HEK293 (cell line): ENCODE measurements at regions not wholly inside any gene's neighbourhood (a gene's known extent, or its start where the extent isn't known, plus 50 kb on each side); places are given as distances from the start of the nearest gene placed in this dataset.
A peak's percentile ranks its signal among the peaks of the same experiment; 100 is the strongest.

Experiments
- CTCF ChIA-PET: fragments of 350-600 bp; formaldehyde crosslinking; extraction: SDS; loops from one replicate; lab custom pipeline; 2021; ENCODE audit warnings: antibody characterized with exemption; lab: Yijun Ruan, JAX
- POLR2A ChIA-PET: fragments of 300-600 bp; formaldehyde crosslinking; extraction: SDS; loops from one replicate; lab custom pipeline; 2020; ENCODE audit warnings: antibody characterized with exemption, inconsistent platforms; lab: Yijun Ruan, JAX
- H3K27ac ChIP-seq: fragments of 200-500 bp; sonication (Bioruptor generic); 2 replicates; pipeline ENCODE4 v1.5.1; 2014; ENCODE audit warnings: low read depth, low read length, control low read depth, inconsistent platforms; ENCODE audit errors: extremely low read depth
- H3K36me3 ChIP-seq, 2 experiments: fragments of 200-500 bp in 1 of 2; sonication (Bioruptor generic) in 1 of 2; 1 replicate in 1 of 2; 2 replicates in 1 of 2; pipeline ENCODE4 v1.5.1; 2014 to 2017; ENCODE audit warnings: inconsistent platforms in 2 of 2, low read length in 2 of 2; ENCODE audit not compliant: control insufficient read depth in 2 of 2, insufficient read depth in 1 of 2
- H3K4me1 ChIP-seq: fragments of 200-500 bp; sonication (Bioruptor generic); 2 replicates; pipeline ENCODE4 v1.5.1; 2014; ENCODE audit warnings: mild to moderate bottlenecking, low read length, inconsistent platforms; ENCODE audit not compliant: control insufficient read depth, insufficient read depth
- H3K4me3 ChIP-seq: 2 replicates; pipeline ENCODE4 v1.5.1; 2011; ENCODE audit warnings: low read depth, mild to moderate bottlenecking, control low read depth, low read length, moderate library complexity
- H3K9me3 ChIP-seq: fragments of 200-500 bp; sonication (Bioruptor generic); 2 replicates; pipeline ENCODE4 v1.5.1; 2014; ENCODE audit warnings: low read depth, low read length, inconsistent platforms; ENCODE audit not compliant: control insufficient read depth, insufficient read depth
- BCL11A ChIP-seq: fragments of 450-650 bp; formaldehyde crosslinking; IDR thresholded peaks from 2 replicates; pipeline ENCODE4 v1.5.1; 2016; ENCODE audit warnings: low read depth, missing biosample characterization, missing genetic modification characterization
- PBX3 ChIP-seq: sonication (generic); formaldehyde crosslinking; IDR thresholded peaks from 2 replicates; pipeline ENCODE4 v1.8.1; 2022; ENCODE audit warnings: mild to moderate bottlenecking, moderate library complexity, missing genetic modification reagents
- PRDM1 ChIP-seq: fragments of 450-650 bp; formaldehyde crosslinking; IDR thresholded peaks from 2 replicates; pipeline ENCODE4; 2016; ENCODE audit warnings: missing biosample characterization, missing genetic modification characterization
- PRDM2 ChIP-seq: fragments of 450-650 bp; formaldehyde crosslinking; IDR thresholded peaks from 2 replicates; pipeline ENCODE4 v1.5.1; 2016; ENCODE audit warnings: missing biosample characterization, missing genetic modification characterization, borderline replicate concordance
- REPIN1 ChIP-seq: fragments of 450-650 bp; formaldehyde crosslinking; IDR thresholded peaks from 2 replicates; pipeline ENCODE4 v1.5.1; 2017; ENCODE audit warnings: missing biosample characterization, missing genetic modification characterization, low read depth
- SCRT1 ChIP-seq: fragments of 450-650 bp; formaldehyde crosslinking; IDR thresholded peaks from 2 replicates; pipeline ENCODE4 v1.5.1; 2016; ENCODE audit warnings: missing biosample characterization, missing genetic modification characterization, borderline replicate concordance
- TCF7L2 ChIP-seq: IDR thresholded peaks from 2 replicates; pipeline ENCODE4 v1.6.1; 2011; ENCODE audit warnings: low read depth, mild to moderate bottlenecking, inconsistent platforms, low read length, moderate library complexity, borderline replicate concordance
- ZBTB1 ChIP-seq: fragments of 450-650 bp; formaldehyde crosslinking; IDR thresholded peaks from 2 replicates; pipeline ENCODE4 v1.5.1; 2016; ENCODE audit warnings: missing biosample characterization, missing genetic modification characterization
- ZBTB44 ChIP-seq: fragments of 450-650 bp; IDR thresholded peaks from 2 replicates; pipeline ENCODE4 v1.5.1; 2018; ENCODE audit warnings: missing biosample characterization, mild to moderate bottlenecking, missing genetic modification characterization
- ZFP3 ChIP-seq: fragments of 450-650 bp; formaldehyde crosslinking; IDR thresholded peaks from 2 replicates; pipeline ENCODE4 v1.5.1; 2016; ENCODE audit warnings: low read depth, missing biosample characterization, missing genetic modification characterization
- ZFP37 ChIP-seq: fragments of 450-650 bp; formaldehyde crosslinking; IDR thresholded peaks from 2 replicates; pipeline ENCODE4 v1.5.1; 2016; ENCODE audit warnings: missing biosample characterization, missing genetic modification characterization
- ZIC2 ChIP-seq: fragments of 450-650 bp; formaldehyde crosslinking; IDR thresholded peaks from 2 replicates; pipeline ENCODE4 v1.5.1; 2016; ENCODE audit warnings: missing biosample characterization, missing genetic modification characterization
- ZNF10 ChIP-seq: fragments of 450-650 bp; formaldehyde crosslinking; IDR thresholded peaks from 2 replicates; pipeline ENCODE4 v1.5.1; 2017; ENCODE audit warnings: missing biosample characterization, missing genetic modification characterization
- ZNF114 ChIP-seq: fragments of 450-650 bp; formaldehyde crosslinking; IDR thresholded peaks from 2 replicates; pipeline ENCODE4 v1.5.0; 2017; ENCODE audit warnings: missing biosample characterization, missing genetic modification characterization
- ZNF157 ChIP-seq: fragments of 450-650 bp; formaldehyde crosslinking; IDR thresholded peaks from 2 replicates; pipeline ENCODE4 v1.5.1; 2016; ENCODE audit warnings: missing biosample characterization, missing genetic modification characterization
- ZNF221 ChIP-seq: fragments of 450-650 bp; formaldehyde crosslinking; IDR thresholded peaks from 2 replicates; pipeline ENCODE4 v1.5.1; 2017; ENCODE audit warnings: missing biosample characterization, missing genetic modification characterization, borderline replicate concordance
- ZNF324 ChIP-seq: fragments of 450-650 bp; formaldehyde crosslinking; IDR thresholded peaks from 2 replicates; pipeline ENCODE4 v1.5.1; 2016; ENCODE audit warnings: missing biosample characterization, missing genetic modification characterization
- ZNF341 ChIP-seq: fragments of 450-650 bp; formaldehyde crosslinking; IDR thresholded peaks from 2 replicates; pipeline ENCODE4; 2016; ENCODE audit warnings: low read depth, missing biosample characterization, missing genetic modification characterization
- ZNF561 ChIP-seq: fragments of 450-650 bp; IDR thresholded peaks from 2 replicates; pipeline ENCODE4 v1.5.1; 2018; ENCODE audit warnings: missing biosample characterization, missing genetic modification characterization, borderline replicate concordance
- ZNF654 ChIP-seq: fragments of 450-650 bp; formaldehyde crosslinking; IDR thresholded peaks from 2 replicates; pipeline ENCODE4 v1.5.1; 2016; ENCODE audit warnings: low read depth, missing biosample characterization, missing genetic modification characterization
- ZNF747 ChIP-seq: fragments of 450-650 bp; formaldehyde crosslinking; IDR thresholded peaks from 2 replicates; pipeline ENCODE4 v1.5.1; 2016; ENCODE audit warnings: missing biosample characterization, missing genetic modification characterization
- ZNF777 ChIP-seq: fragments of 450-650 bp; formaldehyde crosslinking; IDR thresholded peaks from 2 replicates; pipeline ENCODE4 v1.5.1; 2017; ENCODE audit warnings: missing biosample characterization, missing genetic modification characterization, borderline replicate concordance
- ZNF837 ChIP-seq: fragments of 450-650 bp; formaldehyde crosslinking; IDR thresholded peaks from 2 replicates; pipeline ENCODE4 v1.5.1; 2016; ENCODE audit warnings: missing biosample characterization, missing genetic modification characterization
- ZXDB ChIP-seq: fragments of 450-650 bp; formaldehyde crosslinking; IDR thresholded peaks from 2 replicates; pipeline ENCODE4 v1.5.1; 2016; ENCODE audit warnings: missing biosample characterization, missing genetic modification characterization

GRCh38 chr7:47100817-47101435 lies 481.0 kb downstream of the TNS3 start:
- Histone ChIP-seq H3K9me3 (no peaks in the 10 kb centered on the region), H3K4me1 (no peaks in the 10 kb centered on the region), H3K27ac (no peak overlapping the region), H3K36me3 (no peaks in the 10 kb centered on the region), H3K4me3 (no peak overlapping the region)
- POLR2A ChIA-PET = no interaction called here
- CTCF ChIA-PET = interaction anchor here (0.6 to 3.5 kb wide), 38 partner anchors 8 to 1230 kb away, joined by 3 to 21 read pairs (median 4); no protein-coding TSS in a partner anchor
- TF ChIP-seq ZNF114 (tag by site-specific recombination) = no peak
- peak; percentile 19; the same call in 1 of the 2 replicates for TF ChIP-seq ZNF654
- no peak for TF ChIP-seq BCL11A

GRCh38 chr7:47100148-47100816 lies 481.6 kb downstream of the TNS3 start:
- POLR2A ChIA-PET = no interaction called here
- CTCF ChIA-PET = interaction anchor here (0.6 to 3.5 kb wide), 35 partner anchors 8 to 1208 kb away, joined by 3 to 21 read pairs (median 4); no protein-coding TSS in a partner anchor
- Histone ChIP-seq H3K4me3 (no peak overlapping the region), H3K4me1 (no peaks in the 10 kb centered on the region)
- TF ChIP-seq ZNF777 (no peak), ZFP3 (no peak), PRDM1 (tag by site-specific recombination) (no peak), PBX3 (CRISPR knock-in tag) (no peak), ZIC2 (tag by site-specific recombination) (no peak), ZNF837 (tag by site-specific recombination) (no peak), PRDM2 (tag by site-specific recombination) (no peak), ZNF747 (no peak), ZNF221 (tag by site-specific recombination) (no peak), ZNF157 (tag by site-specific recombination) (no peak), ZNF324 (tag by site-specific recombination) (no peak)
- TF ChIP-seq, all 188 proteins: peak for 0
- Histone ChIP-seq H3K36me3 (no peaks in the 10 kb centered on the region), H3K27ac (no peak overlapping the region), H3K9me3 (no peaks in the 10 kb centered on the region)

GRCh38 chr7:47097431-47097830 lies 484.5 kb downstream of the TNS3 start:
- CTCF ChIA-PET = interaction anchor here (0.7 kb wide), 1 partner anchor 533 kb away, joined by 3 read pairs; no protein-coding TSS in a partner anchor
- Histone ChIP-seq H3K4me1 (no peaks in the 10 kb centered on the region), H3K27ac (no peak overlapping the region), H3K4me3 (no peak overlapping the region), H3K9me3 (no peaks in the 10 kb centered on the region), H3K36me3 (no peaks in the 10 kb centered on the region)
- POLR2A ChIA-PET = no interaction called here
- TF ChIP-seq ZNF10 (tag by site-specific recombination) (no peak), SCRT1 (no peak), ZBTB1 (tag by site-specific recombination) (no peak), ZNF837 (tag by site-specific recombination) (no peak), ZNF221 (tag by site-specific recombination) (no peak), ZBTB44 (tag by site-specific recombination) (no peak), ZNF561 (tag by site-specific recombination) (no peak), ZNF341 (tag by site-specific recombination) (no peak), TCF7L2 (no peak), ZFP37 (tag by site-specific recombination) (no peak), ZXDB (no peak), REPIN1 (tag by site-specific recombination) (no peak)
